ENCODE measurements at regions not wholly inside any gene's neighbourhood (a gene's known extent, or its start where the extent isn't known, plus 50 kb on each side); places are given as distances from the start of the nearest gene placed in this dataset.

DNA sequence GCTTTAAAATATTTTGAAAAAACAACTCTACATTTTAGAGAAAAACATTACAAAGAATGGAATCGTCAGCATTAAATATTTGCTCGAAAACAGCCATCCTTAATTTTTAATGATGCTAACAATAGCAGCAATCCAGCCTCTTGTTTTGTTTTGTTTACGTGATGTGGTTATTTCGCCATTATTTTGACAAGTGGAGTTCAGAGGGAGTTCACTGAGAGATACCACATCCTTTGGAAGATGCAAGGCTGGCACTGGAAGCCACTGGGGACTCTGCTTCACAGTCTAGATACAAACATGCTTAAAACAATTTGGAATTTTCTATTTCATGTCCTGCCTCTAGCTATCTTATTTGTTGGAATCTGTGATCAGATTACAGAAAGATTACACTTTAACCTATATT lies 556.3 kb downstream of the PCDH17 start:
- DNase-seq (ENCODE audit: low read depth in 2 of 2): no peak

DNA sequence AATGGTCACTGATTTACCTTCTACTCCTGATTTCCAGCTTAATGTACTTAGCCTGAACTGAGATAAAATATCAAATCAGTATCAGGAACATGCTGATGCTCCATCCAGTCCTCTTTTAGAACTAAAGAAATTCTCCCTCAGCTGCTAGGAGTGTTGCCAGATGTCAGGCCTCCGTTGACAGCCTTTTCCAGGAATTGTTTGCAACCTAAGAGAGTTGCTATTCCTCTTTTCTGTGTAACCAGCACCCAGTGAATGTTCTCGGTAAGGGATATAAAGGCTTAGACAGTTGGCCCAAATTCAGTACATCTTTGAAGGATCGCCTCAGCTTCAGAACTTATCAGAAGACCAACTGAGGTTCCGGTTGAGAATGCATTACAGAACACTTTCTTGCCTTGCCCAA lies 559.0 kb downstream of the PCDH17 start:
- DNase-seq (ENCODE audit: low read depth in 2 of 2): no peak

DNA sequence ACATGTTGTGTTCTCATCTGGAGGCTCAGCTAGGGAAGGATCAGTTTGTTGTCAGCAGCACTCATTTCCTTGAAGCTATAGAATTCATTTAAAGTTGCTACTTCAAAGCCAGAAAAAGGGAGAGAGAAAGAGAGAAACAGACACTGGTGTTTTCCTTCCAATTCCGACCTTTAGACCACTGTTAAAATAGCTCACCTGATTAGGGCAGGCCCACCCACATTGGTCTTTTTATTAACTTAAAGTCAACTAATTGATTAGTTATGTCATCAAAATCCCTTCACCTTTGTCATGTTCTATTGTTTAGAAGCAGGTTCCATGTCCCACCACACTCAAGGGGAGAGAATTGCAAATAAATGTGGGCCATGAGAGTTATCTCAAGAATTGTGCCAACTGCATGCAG lies 560.2 kb downstream of the PCDH17 start:
- no peak for DNase-seq (ENCODE audit: low read depth in 2 of 2)

DNA sequence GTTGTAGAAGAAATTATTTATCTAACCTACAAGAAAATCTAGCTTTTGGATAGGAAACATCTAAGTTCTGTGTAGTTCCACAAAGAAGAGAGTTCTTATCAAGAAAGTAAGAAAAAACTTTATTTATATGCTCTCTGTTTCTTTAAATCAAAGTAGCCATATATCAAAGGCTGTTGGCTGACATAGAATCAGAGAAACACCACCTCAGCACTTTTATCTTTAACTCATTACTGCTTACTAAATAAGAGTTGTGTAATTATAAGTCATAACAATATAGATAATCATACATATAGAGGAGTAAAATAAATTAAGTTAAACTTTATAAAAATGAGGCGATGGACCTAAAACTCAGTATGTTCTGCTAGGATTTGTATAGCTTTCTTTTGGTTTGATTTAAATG lies 570.6 kb downstream of the PCDH17 start:
- no peak for DNase-seq (ENCODE audit: low read depth in 2 of 2)

DNA sequence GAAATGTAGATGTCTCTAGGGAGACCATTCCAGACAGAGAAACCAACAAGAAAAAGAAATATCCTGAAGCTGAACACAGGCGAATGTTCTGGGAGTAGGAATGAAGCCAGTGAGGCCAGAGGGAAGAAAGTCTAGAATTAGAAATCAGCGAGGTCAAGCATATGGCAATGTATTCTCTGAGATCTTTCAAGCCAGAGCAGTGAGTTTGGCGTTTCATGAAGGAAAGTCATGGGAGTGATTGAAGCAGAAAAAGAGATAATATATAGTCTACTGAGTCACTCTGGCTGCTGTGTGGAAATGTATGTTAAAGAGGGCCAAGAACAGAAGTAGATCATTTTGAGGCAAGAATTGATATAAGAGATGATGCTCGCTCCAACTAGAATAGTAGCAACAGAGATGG lies 576.0 kb downstream of the PCDH17 start:
- DNase-seq (ENCODE audit: low read depth in 2 of 2): no peak

DNA sequence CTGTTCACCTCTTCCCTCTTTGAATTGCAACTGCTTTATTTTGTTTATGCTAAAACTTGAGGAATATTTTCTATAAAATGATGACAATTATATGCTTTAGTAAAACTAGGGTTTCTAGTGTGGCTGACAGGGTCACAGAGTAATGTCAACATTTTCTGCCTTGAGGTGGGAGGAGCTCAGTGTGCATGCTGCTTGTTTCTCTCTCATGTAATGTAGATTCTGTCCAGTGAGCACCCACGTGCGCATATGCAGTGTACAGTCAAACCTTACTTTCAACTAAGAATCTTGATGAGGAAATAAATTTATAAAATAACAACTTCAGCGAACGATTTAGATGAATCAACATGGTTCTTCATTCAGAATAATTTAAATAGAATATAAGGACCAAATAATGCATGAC lies 603.9 kb downstream of the PCDH17 start:
- no peak for DNase-seq (ENCODE audit: low read depth in 2 of 2)

DNA sequence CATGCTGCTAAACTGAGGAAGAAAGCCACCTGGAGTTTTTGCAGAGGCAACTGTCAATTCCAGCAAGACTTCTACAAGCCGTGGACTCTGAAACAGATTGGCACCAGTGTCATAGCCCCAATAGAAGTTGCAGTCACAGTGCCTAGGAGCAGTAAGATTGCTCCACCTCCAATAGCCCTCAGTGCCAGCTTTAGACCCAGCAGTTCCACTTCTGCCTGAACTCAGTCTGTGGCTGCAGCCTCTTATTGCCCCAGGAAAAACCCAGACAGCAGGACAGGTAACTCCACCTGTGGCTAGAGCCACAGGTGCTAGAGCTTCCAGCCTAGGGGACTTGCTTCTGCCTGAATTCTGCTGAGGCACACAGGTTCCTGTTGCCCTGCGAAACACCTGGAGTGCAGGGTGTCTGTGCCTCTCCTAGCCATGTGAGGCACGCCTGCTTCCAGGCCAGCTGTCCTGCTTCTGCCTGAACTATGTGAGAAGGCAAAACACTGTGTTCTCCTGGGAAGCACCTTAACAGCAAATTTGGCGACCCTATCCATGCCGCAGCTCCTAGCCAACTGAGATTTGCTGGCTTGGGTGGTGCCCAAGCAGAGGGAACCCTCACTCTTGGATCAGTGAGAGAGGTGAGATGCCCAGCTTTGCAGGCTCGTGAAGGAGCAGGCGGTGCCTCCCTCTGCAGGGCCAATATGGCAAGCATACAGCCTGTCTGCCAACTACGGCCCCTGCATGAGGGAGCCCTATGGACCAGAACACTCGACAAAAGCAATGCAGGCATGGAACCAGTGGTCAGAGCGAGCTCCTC lies 607.6 kb downstream of the PCDH17 start:
- DNase-seq (ENCODE audit: low read depth in 2 of 2): no peak

DNA sequence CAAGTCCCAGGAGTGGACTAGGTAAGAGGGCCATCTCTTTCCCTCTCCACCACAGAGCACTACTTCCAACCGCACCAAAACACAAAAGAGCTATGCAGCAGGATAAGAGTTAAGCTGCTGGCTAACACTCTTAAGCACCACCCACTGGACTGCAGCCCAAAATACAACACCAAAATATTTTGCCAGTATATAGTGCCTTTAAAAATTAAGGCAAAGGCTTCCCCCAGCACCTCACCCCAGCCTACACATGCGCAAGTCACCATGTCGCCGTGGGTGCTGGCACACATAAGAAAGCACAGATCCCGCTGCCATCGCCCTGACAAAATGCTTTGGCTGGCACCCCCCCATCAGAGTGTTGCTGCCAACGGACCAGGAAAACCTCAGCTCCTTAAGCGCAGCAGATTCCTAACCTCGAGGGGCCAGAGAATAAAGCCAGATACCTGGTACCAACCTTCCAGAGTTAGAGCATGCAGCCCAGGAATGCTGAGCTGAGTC lies 608.3 kb downstream of the PCDH17 start:
- DNase-seq (ENCODE audit: low read depth in 2 of 2): no peak

DNA sequence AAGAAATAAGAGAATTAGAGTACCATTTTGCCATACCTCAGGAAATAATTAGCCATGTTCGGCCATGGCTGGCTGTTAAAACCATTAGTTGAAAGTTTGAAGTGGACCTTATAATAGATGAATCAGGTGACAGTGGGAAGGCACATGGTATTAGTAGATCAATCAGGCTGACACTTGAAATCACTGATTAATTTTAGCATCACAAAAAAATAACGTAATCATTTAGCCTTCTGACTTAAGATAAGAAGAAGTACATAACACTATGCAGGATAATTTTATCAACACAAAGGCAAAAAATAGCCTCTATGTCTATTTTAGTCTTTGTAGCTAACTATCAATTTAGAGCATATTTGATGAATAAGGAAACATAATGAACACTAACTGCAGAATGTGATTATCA lies 615.5 kb downstream of the PCDH17 start:
- DNase-seq (ENCODE audit: low read depth in 2 of 2): no peak

DNA sequence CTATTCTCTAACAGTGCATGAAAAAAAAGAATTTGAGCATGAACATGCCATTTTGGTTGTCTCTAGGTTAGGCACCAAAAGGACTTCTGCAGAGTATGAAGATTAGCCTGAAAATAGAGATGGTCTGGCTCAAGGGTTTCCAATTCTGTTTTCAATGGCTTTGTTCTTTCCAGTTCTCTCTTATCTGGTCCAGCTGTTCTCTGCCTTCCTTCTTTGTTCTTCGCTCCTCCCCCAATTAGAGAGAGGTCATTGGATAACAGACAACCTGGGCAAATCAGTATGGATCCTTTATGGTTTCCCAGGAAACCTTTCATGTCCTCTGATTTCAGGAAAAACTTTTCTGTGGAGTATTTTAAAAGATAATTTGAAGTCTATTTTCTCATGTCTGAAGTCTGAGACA lies 623.4 kb downstream of the PCDH17 start:
- DNase-seq (ENCODE audit: low read depth in 2 of 2): no peak

DNA sequence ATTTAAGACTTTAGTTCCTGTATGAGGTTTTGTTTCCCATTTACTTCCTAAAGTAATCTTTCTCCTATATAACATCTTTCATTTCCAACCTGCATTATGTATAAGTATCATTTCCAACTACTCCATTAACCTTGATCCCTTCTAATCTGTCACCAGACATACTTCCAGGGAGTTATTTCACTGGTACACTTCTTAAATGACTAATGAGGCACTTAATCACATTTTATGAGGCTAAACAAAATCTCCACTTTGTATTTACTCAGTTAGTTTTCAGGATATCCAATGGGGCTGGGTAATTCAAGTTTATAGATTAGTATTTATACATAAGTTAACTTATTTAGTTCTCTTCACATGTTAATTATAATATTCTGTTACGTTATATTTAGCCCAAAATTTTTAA lies 634.7 kb downstream of the PCDH17 start:
- DNase-seq (ENCODE audit: low read depth in 2 of 2): no peak

DNA sequence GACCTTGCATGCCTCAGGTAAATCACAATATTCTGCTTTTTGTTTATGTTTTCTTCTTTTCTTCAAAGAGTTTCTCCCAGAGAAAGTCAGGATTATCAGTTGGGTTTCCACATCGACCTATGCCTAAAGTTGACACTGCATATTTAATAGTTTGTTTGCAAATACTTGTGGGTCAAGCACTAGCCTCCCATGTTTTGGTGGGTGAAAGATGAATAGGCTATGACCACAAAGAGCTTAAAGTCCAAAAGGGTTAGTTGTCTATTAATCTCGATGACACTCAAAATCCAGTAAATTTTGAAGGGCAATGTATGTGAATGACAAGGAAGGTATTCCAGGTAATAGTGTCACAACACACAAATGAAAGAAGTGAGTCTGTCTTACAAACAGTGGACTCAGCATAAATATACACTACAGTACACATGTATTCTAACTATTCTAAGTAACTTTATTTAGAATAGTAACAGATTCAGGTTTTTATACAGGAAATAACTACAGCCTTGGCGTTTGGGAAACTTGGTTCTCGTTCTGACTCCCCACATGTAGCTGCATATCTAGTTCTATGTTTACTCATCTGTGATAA lies 667.1 kb downstream of the PCDH17 start:
- DNase-seq (ENCODE audit: low read depth in 2 of 2): no peak

DNA sequence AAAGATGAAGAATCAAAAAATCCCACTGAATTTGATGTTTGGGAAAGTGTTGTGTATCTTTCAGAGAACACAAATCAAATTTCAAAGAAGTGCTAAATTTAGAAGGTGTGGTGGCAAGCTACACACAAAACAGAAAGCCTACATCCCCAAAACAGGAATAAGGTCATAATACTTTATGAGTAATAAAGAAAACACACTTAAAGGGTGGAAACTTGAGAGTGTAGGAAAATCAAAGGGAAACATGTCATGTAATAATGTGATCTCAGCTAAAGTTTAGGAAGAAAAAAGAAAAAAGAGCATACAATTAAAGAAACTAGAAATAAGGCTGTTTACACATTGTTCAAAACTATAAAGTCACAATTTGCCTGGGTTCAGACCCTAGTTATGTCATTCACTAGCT lies 668.7 kb downstream of the PCDH17 start:
- no peak for DNase-seq (ENCODE audit: low read depth in 2 of 2)

DNA sequence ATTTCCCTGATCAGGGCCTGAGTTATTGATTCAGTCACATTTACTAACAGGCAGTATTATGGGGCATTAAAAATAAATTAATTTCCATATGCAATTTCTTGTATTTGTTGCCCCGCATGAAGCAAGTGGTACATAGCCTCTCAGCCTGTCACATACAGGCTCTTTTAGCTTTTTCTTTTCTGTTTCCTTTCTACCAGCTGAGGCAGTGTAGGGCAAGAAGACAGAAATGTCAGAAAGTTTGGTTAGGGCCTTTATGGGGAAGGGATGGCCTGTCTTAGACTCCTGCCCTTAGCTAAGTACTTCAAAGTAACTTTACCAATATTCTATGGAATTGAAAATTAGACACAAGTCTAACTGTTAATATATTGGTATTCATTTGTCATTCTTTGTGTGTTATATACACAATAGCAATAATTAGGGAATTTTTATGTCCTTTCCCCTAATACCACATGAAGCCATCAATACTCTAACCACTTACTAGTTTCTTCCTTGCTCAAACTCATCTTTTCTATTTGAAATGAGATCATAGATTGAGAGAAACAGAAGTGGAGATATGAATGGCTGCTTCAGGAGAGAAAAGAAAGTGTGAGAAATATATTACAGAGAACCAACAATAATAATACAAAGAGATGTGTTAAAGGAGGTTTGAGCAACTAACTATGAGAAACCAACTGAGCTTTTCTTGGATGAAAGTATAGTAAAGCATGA lies 669.6 kb downstream of the PCDH17 start:
- DNase-seq (ENCODE audit: low read depth in 2 of 2): no peak

DNA sequence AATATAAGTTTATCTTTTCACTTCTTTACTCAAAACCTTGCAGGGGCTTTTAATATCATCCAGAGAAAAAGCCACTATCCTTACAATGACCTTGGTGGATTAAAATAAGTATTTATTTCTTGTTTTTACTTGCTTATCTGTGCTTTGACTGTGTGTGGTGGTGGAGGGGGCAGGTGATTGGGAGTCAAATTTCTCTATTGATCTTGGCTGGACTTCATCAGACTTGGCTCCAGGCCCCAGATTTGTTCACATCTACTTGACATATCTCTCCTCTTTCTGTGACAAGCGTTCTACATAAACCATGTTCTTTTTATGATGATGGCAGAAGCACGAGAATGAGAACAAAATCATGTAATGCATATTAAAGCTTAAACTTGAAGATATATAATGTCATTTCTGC lies 670.8 kb downstream of the PCDH17 start:
- no peak for DNase-seq (ENCODE audit: low read depth in 2 of 2)

DNA sequence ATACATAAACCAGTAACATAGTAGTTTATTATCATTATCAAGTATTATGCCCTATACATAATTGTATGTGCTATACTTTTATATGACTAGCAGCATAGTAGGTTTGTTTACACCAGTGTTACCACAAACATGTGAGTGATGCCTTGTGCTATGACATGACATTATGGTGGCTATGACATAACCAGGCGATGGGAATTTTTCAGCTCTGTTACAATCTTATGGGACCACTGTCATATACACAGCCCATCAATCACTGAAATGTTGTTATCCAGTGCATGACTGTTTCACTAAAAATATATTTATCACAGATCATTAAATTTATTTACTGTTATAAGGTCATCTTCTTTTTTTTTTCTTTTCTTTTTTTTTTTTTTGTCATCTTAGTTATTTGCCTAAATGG lies 674.5 kb downstream of the PCDH17 start:
- no peak for DNase-seq (ENCODE audit: low read depth in 2 of 2)

DNA sequence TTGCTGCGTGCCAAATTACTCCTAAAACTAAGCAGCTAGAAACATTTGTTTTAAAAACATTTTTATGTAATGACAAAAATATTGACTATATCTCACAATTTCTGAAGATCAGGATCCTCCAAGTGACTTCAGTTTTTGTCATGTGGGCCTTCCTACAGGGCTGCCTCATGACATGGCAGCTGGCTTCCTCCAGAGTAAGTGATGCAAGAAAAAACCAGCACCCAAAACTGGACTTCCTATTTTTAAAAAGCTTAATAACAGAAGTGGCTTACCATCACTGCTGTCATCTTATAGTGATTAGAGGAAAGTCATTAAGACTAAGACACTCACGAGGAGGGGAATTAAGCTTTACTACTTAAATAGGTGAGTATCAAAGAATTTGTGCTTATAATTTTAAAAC lies 681.7 kb downstream of the PCDH17 start:
- no peak for DNase-seq (ENCODE audit: low read depth in 2 of 2)

DNA sequence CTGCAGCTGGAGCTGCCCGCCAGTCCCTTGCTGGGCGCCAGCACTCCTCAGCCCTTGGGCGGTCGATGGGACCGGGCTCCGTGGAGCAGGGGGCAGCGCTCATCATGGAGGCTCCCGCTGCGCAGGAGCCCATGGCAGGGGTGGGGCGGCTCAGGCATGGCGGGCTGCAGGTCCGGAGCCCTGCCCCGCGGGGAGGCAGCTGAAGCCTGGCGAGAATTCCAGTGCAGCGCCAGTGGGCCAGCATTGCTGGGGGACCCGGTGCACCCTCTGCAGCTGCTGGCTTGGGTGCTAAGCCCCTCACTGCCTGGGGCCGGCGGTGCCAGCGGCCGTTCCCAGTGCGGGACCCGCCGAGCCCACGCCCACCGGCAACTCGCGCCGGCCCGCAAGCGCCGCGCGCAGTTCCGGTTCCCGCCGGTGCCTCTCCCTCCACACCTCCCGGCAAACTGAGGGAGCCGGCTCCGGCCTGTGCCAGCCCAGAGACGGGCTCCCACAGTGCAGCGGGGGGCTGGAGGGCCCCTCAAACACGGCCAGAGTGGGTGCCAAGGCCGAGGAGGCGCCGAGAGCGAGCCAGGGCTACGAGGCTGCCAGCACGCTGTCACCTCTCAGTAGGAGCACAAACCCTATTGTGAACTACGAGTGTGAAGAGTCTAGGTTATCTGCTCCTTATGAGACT lies 687.1 kb downstream of the PCDH17 start:
- DNase-seq (ENCODE audit: low read depth in 2 of 2): no peak

DNA sequence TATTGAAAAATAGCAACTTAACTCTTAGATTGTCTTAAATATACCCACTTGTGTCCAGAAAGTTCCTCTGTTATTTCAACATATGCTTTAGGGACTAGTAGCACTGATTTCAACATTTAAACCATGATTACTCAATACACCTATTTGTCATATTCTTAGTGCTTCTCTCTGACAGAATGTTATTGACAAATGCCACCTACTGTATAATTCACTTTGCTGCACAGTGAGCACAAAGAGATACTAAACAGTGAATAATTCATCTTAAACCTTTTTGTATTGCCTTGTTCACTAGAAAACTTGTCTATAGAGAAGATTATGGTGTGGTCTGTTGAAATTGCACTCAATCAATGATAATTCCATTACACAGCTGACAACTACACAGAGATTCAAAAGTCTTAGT lies 692.6 kb downstream of the PCDH17 start:
- DNase-seq (ENCODE audit: low read depth in 2 of 2): no peak

DNA sequence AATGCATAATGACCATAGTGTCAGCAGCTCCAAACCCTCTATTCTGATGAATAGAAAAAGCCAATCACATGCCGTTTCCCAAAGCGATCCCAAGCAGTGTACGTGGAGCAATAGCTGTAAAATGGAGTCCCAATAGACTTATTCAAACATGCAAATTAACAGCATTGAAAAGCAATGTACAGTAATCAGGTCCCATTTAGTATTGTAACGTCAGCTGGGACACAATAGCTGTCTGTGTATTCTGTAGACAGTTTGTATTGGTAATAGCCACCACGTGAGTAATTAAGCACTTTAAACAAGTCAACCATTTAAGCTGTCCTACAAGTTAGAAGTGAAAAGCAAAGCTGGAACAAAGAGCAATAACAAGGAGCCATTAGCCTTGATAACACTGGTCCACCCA lies 698.2 kb downstream of the PCDH17 start:
- no peak for DNase-seq (ENCODE audit: low read depth in 2 of 2)

DNA sequence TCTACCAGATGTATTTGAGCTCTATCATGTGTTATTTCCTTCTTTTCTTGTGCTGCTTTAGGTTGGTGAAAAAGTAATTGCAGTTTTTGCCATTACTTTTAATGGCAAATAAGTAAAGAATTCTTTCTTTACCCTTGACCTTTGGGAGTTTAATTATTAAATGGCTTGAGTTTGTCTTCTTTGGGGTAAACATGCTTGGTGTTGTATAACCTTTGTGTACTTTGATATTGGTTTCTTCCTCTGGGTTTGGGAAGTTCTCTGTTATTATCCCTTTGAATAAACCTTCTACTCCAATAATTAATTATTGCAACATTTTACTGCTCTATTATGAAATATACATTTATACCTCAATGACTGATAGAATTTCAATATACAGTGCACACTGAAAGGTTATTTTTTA lies 709.4 kb downstream of the PCDH17 start:
- no peak for DNase-seq (ENCODE audit: low read depth in 2 of 2)

DNA sequence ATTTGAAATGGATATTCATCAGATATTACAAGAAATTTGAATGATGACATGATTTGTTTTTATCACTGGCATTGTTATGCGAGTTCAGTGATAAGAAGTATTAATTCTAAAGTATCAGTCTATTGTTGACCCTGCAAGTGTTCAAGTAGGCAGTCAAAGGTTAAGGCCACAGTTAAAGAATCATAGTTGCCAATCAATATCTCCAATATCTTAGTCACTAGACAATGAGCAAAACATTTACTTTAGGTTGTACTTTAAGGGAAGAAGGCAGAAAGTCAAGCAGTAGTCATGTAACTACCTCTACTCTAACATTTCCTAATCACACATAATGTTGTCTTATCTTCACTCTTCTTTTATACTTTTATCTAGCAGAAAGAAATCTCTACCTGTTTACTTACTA lies 709.8 kb downstream of the PCDH17 start:
- no peak for DNase-seq (ENCODE audit: low read depth in 2 of 2)

DNA sequence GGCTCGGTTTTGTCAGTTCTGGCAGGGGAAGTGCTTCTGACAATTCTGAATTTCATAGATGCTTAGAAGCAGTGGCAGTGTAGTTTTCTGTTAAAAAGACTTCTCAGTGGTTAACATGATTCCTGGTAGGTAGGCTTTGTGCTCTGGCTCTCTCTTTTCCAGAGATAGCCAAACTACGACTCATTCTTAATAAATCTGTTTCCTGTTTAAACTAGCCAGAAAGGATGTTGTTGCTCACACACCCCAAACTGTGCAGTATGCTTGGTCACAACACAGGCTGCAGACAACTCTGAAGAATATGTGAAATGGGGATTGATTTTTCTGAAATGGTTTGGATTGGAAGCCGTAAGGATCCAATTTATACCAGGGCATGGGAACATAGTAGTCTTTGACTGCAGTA lies 711.5 kb downstream of the PCDH17 start:
- DNase-seq (ENCODE audit: low read depth in 2 of 2): no peak

All from stimulated activated CD4-positive, alpha-beta T cell treated with anti-CD3 and anti-CD28 coated beads, Interleukin-15, amount 100 ng/mL, for 48 hours (primary cell).